ENCODE measurements at regions not wholly inside any gene's neighbourhood (a gene's known extent, or its start where the extent isn't known, plus 50 kb on each side); places are given as distances from the start of the nearest gene placed in this dataset.

- no peak overlapping the region for H2BK5ac ChIP-seq (ENCODE audit: low read depth, low read length, poor library complexity, severe bottlenecking)
- H3K79me1 ChIP-seq (replicated peaks; ENCODE audit: low read length, poor library complexity, severe bottlenecking): no peaks in the 10 kb centered on the region
- no peak overlapping the region for H3K18ac ChIP-seq (ENCODE audit: low read depth in 1 of 2, low read length in 2 of 2)
- no peak overlapping the region for H3K27ac ChIP-seq (ENCODE audit: low read length, poor library complexity, severe bottlenecking)
- no peaks in the 10 kb centered on the region for H3K9me3 ChIP-seq (ENCODE audit: control insufficient read depth, low read length)
- no peak overlapping the region for H2AFZ ChIP-seq (ENCODE audit: low read depth, low read length)
- H3K27me3 ChIP-seq (ENCODE audit: control insufficient read depth in 1 of 2, insufficient read depth in 1 of 2, low read length in 2 of 2): no peaks in the 10 kb centered on the region
- H3K4ac ChIP-seq (ENCODE audit: low read depth in 1 of 2, low read length in 2 of 2): no peak overlapping the region
- no peak overlapping the region for H3K9ac ChIP-seq (ENCODE audit: low read length)
- H2BK12ac ChIP-seq (ENCODE audit: low read length in 2 of 2): no peak overlapping the region
- H3K4me2 ChIP-seq (ENCODE audit: low read length, poor library complexity, severe bottlenecking): no peak overlapping the region
- H2BK120ac ChIP-seq (ENCODE audit: low read depth, low read length): no peak overlapping the region
- no peak overlapping the region for H3K23ac ChIP-seq (ENCODE audit: low read length in 2 of 2)
- H3K4me3 ChIP-seq (ENCODE audit: insufficient read depth in 1 of 2, low read depth in 1 of 2, low read length in 2 of 2): no peak overlapping the region
- no peaks in the 10 kb centered on the region for H3K36me3 ChIP-seq (ENCODE audit: control insufficient read depth in 1 of 2, insufficient read depth in 2 of 2, low read depth in 1 of 2, low read length in 2 of 2)
- H4K91ac ChIP-seq (ENCODE audit: low read length): no peak overlapping the region
- H3K4me1 ChIP-seq (ENCODE audit: control insufficient read depth, insufficient read depth, low read depth, low read length): no peaks in the 10 kb centered on the region
- H3K14ac ChIP-seq (ENCODE audit: low read length in 2 of 2): no peak overlapping the region
- H4K8ac ChIP-seq (ENCODE audit: low read length): no peak overlapping the region
- DNase-seq: no peak
- H2AK5ac ChIP-seq (ENCODE audit: low read length, severe bottlenecking): no peak overlapping the region
- WGBS: no CpG with 5 or more reads among the region's 1 CpG
- H2BK15ac ChIP-seq (ENCODE audit: low read depth, poor library complexity, severe bottlenecking): no peak overlapping the region
Measured at GRCh38 chr18:39788383-39788782, 2166.7 kb upstream of the PIK3C3 start.

- no peak for DNase-seq
- Histone ChIP-seq H3K9ac (ENCODE audit: low read length) (no peak overlapping the region), H3K18ac (ENCODE audit: low read depth in 1 of 2, low read length in 2 of 2) (no peak overlapping the region), H3K14ac (ENCODE audit: low read length in 2 of 2) (no peak overlapping the region), H3K27ac (ENCODE audit: low read length, poor library complexity, severe bottlenecking) (no peak overlapping the region), H4K91ac (ENCODE audit: low read length) (no peak overlapping the region), H2BK12ac (ENCODE audit: low read length in 2 of 2) (no peak overlapping the region), H3K36me3 (ENCODE audit: control insufficient read depth in 1 of 2, insufficient read depth in 2 of 2, low read depth in 1 of 2, low read length in 2 of 2) (no peaks in the 10 kb centered on the region), H2BK5ac (ENCODE audit: low read depth, low read length, poor library complexity, severe bottlenecking) (no peak overlapping the region), H3K4me3 (ENCODE audit: insufficient read depth in 1 of 2, low read depth in 1 of 2, low read length in 2 of 2) (no peak overlapping the region), H3K4me1 (ENCODE audit: control insufficient read depth, insufficient read depth, low read depth, low read length) (no peaks in the 10 kb centered on the region), H2AK5ac (ENCODE audit: low read length, severe bottlenecking) (no peak overlapping the region), H3K9me3 (ENCODE audit: control insufficient read depth, low read length) (no peaks in the 10 kb centered on the region), H3K27me3 (ENCODE audit: control insufficient read depth in 1 of 2, insufficient read depth in 1 of 2, low read length in 2 of 2) (no peaks in the 10 kb centered on the region), H2BK120ac (ENCODE audit: low read depth, low read length) (no peak overlapping the region), H3K4ac (ENCODE audit: low read depth in 1 of 2, low read length in 2 of 2) (no peak overlapping the region), H3K4me2 (ENCODE audit: low read length, poor library complexity, severe bottlenecking) (no peak overlapping the region), H2AFZ (ENCODE audit: low read depth, low read length) (no peak overlapping the region), H3K23ac (ENCODE audit: low read length in 2 of 2) (no peak overlapping the region), H4K8ac (ENCODE audit: low read length) (no peak overlapping the region), H3K79me1 (replicated peaks; ENCODE audit: low read length, poor library complexity, severe bottlenecking) (no peaks in the 10 kb centered on the region), H2BK15ac (ENCODE audit: low read depth, poor library complexity, severe bottlenecking) (no peak overlapping the region)
Measured at GRCh38 chr18:39786477-39786876, 2168.6 kb upstream of the PIK3C3 start.

- Histone ChIP-seq H3K4me2 (ENCODE audit: low read length, poor library complexity, severe bottlenecking) (no peak overlapping the region), H4K91ac (ENCODE audit: low read length) (no peak overlapping the region), H2BK15ac (ENCODE audit: low read depth, poor library complexity, severe bottlenecking) (no peak overlapping the region), H2BK120ac (ENCODE audit: low read depth, low read length) (no peak overlapping the region), H2AK5ac (ENCODE audit: low read length, severe bottlenecking) (no peak overlapping the region), H3K14ac (ENCODE audit: low read length in 2 of 2) (no peak overlapping the region), H3K9ac (ENCODE audit: low read length) (no peak overlapping the region), H3K4ac (ENCODE audit: low read depth in 1 of 2, low read length in 2 of 2) (no peak overlapping the region), H3K79me1 (replicated peaks; ENCODE audit: low read length, poor library complexity, severe bottlenecking) (no peaks in the 10 kb centered on the region), H3K18ac (ENCODE audit: low read depth in 1 of 2, low read length in 2 of 2) (no peak overlapping the region), H4K8ac (ENCODE audit: low read length) (no peak overlapping the region), H3K9me3 (ENCODE audit: control insufficient read depth, low read length) (no peaks in the 10 kb centered on the region), H3K27ac (ENCODE audit: low read length, poor library complexity, severe bottlenecking) (no peak overlapping the region), H3K27me3 (ENCODE audit: control insufficient read depth in 1 of 2, insufficient read depth in 1 of 2, low read length in 2 of 2) (no peaks in the 10 kb centered on the region), H3K36me3 (ENCODE audit: control insufficient read depth in 1 of 2, insufficient read depth in 2 of 2, low read depth in 1 of 2, low read length in 2 of 2) (no peaks in the 10 kb centered on the region), H2AFZ (ENCODE audit: low read depth, low read length) (no peak overlapping the region), H3K23ac (ENCODE audit: low read length in 2 of 2) (no peak overlapping the region), H2BK12ac (ENCODE audit: low read length in 2 of 2) (no peak overlapping the region), H2BK5ac (ENCODE audit: low read depth, low read length, poor library complexity, severe bottlenecking) (no peak overlapping the region), H3K4me3 (ENCODE audit: insufficient read depth in 1 of 2, low read depth in 1 of 2, low read length in 2 of 2) (no peak overlapping the region), H3K4me1 (ENCODE audit: control insufficient read depth, insufficient read depth, low read depth, low read length) (no peaks in the 10 kb centered on the region)
- 92% methylated on average over 5 of the region's 5 CpGs for WGBS
- DNase-seq: no peak
Measured at GRCh38 chr18:39784541-39784940, 2170.5 kb upstream of the PIK3C3 start.

- H3K4ac ChIP-seq (ENCODE audit: low read depth in 1 of 2, low read length in 2 of 2): no peak overlapping the region
- no peaks in the 10 kb centered on the region for H3K9me3 ChIP-seq (ENCODE audit: control insufficient read depth, low read length)
- H3K18ac ChIP-seq (ENCODE audit: low read depth in 1 of 2, low read length in 2 of 2): no peak overlapping the region
- no peak overlapping the region for H3K4me2 ChIP-seq (ENCODE audit: low read length, poor library complexity, severe bottlenecking)
- no peak overlapping the region for H3K9ac ChIP-seq (ENCODE audit: low read length)
- H2AFZ ChIP-seq (ENCODE audit: low read depth, low read length): no peak overlapping the region
- no peak overlapping the region for H4K91ac ChIP-seq (ENCODE audit: low read length)
- no peak overlapping the region for H2BK5ac ChIP-seq (ENCODE audit: low read depth, low read length, poor library complexity, severe bottlenecking)
- no peaks in the 10 kb centered on the region for H3K4me1 ChIP-seq (ENCODE audit: control insufficient read depth, insufficient read depth, low read depth, low read length)
- no peak overlapping the region for H2BK15ac ChIP-seq (ENCODE audit: low read depth, poor library complexity, severe bottlenecking)
- no peak overlapping the region for H3K14ac ChIP-seq (ENCODE audit: low read length in 2 of 2)
- 97% methylated on average over 5 of the region's 6 CpGs for WGBS
- no peak overlapping the region for H3K27ac ChIP-seq (ENCODE audit: low read length, poor library complexity, severe bottlenecking)
- H3K79me1 ChIP-seq (replicated peaks; ENCODE audit: low read length, poor library complexity, severe bottlenecking): no peaks in the 10 kb centered on the region
- no peak overlapping the region for H3K4me3 ChIP-seq (ENCODE audit: insufficient read depth in 1 of 2, low read depth in 1 of 2, low read length in 2 of 2)
- H3K27me3 ChIP-seq (ENCODE audit: control insufficient read depth in 1 of 2, insufficient read depth in 1 of 2, low read length in 2 of 2): no peaks in the 10 kb centered on the region
- no peaks in the 10 kb centered on the region for H3K36me3 ChIP-seq (ENCODE audit: control insufficient read depth in 1 of 2, insufficient read depth in 2 of 2, low read depth in 1 of 2, low read length in 2 of 2)
- DNase-seq: no peak
- no peak overlapping the region for H2AK5ac ChIP-seq (ENCODE audit: low read length, severe bottlenecking)
- H4K8ac ChIP-seq (ENCODE audit: low read length): no peak overlapping the region
- H2BK120ac ChIP-seq (ENCODE audit: low read depth, low read length): no peak overlapping the region
- no peak overlapping the region for H2BK12ac ChIP-seq (ENCODE audit: low read length in 2 of 2)
- no peak overlapping the region for H3K23ac ChIP-seq (ENCODE audit: low read length in 2 of 2)
Measured at GRCh38 chr18:39781565-39781964, 2173.5 kb upstream of the PIK3C3 start.
